Tibial nerve (tissue), 3 donors: ENCODE measurements at regions not wholly inside any gene's neighbourhood (a gene's known extent, or its start where the extent isn't known, plus 50 kb on each side); places are given as distances from the start of the nearest gene placed in this dataset.

Experiments used
- POLR2A ChIP-seq, 2 donors: fragments of 450-650 bp; IDR thresholded peaks; one replicate each; pipeline ENCODE4 v1.6.1; 2017; ENCODE audit warnings: antibody characterized with exemption in 2 of 2, mild to moderate bottlenecking in 2 of 2, moderate library complexity in 2 of 2
- TF ChIP-seq, protein P1 (sequence below), 5 experiments: fragments of 200-600 bp in 3 of 5; fragments of 450-650 bp in 2 of 5; sonication (generic) in 3 of 5; IDR thresholded peaks; one replicate each; pipeline ENCODE4 v1.5.1; 2016 to 2019; ENCODE audit warnings: antibody characterized with exemption in 5 of 5, mild to moderate bottlenecking in 3 of 5, moderate library complexity in 2 of 5

DNA sequence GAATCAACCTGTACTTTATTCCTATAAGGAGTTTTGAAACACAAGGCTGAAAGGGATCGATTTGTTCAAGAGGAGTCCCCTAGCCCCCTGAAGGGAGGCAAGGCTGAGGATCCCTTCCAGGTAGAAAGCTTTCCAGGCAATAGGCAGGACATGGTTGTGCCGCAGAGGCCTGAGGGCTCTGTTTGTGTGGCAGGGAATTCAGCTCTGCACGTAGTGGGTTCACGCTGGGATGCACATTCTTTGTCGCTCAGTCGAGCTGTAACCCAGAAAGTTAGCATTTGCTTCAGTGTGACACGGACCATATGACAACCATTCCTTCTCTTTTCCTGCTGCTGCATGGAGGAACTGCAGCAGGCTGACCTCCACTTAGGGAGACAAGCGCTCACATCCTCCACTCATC lies 65.6 kb upstream of the TRIO start:
- TF ChIP-seq, protein P1, sequence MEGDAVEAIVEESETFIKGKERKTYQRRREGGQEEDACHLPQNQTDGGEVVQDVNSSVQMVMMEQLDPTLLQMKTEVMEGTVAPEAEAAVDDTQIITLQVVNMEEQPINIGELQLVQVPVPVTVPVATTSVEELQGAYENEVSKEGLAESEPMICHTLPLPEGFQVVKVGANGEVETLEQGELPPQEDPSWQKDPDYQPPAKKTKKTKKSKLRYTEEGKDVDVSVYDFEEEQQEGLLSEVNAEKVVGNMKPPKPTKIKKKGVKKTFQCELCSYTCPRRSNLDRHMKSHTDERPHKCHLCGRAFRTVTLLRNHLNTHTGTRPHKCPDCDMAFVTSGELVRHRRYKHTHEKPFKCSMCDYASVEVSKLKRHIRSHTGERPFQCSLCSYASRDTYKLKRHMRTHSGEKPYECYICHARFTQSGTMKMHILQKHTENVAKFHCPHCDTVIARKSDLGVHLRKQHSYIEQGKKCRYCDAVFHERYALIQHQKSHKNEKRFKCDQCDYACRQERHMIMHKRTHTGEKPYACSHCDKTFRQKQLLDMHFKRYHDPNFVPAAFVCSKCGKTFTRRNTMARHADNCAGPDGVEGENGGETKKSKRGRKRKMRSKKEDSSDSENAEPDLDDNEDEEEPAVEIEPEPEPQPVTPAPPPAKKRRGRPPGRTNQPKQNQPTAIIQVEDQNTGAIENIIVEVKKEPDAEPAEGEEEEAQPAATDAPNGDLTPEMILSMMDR (IDR thresholded peaks at IDR 0.05): no peak
- TF ChIP-seq POLR2A (IDR thresholded peaks at IDR 0.05): no peak
